Ovary (tissue), 3 donors: ENCODE measurements at regions not wholly inside any gene's neighbourhood (a gene's known extent, or its start where the extent isn't known, plus 50 kb on each side); places are given as distances from the start of the nearest gene placed in this dataset.

Experiments used
- POLR2A ChIP-seq: fragments of 450-650 bp; IDR thresholded peaks from one replicate; pipeline ENCODE4 v1.6.1; 2017; ENCODE audit warnings: antibody characterized with exemption, mild to moderate bottlenecking, moderate library complexity
- TF ChIP-seq, protein P1 (sequence below), 3 donors: fragments of 450-650 bp in 2 of 3; fragments of 200-600 bp in 1 of 3; IDR thresholded peaks; one replicate each; pipeline versions ENCODE4 v1.5.1 to v1.8.0; 2016 to 2022; ENCODE audit warnings: antibody characterized with exemption in 3 of 3, mild to moderate bottlenecking in 1 of 3
- donor health status: DM: no; HTN: no; CAD: no.

DNA sequence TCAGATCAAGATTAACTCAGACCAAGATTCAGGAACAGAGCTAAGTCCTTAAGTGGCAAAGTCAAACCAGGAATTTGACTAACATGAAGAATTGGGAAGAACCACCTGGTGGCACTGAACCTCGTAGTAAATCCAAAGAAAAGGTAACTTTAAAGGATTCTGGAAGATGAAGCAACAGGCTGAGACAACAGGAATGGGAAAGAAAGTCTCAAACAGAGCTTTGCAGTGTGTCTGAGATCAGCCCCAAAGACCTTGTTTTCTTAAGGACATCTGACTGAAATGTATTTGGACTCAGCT lies 126.1 kb downstream of the ASB9 start:
- TF ChIP-seq, protein P1, sequence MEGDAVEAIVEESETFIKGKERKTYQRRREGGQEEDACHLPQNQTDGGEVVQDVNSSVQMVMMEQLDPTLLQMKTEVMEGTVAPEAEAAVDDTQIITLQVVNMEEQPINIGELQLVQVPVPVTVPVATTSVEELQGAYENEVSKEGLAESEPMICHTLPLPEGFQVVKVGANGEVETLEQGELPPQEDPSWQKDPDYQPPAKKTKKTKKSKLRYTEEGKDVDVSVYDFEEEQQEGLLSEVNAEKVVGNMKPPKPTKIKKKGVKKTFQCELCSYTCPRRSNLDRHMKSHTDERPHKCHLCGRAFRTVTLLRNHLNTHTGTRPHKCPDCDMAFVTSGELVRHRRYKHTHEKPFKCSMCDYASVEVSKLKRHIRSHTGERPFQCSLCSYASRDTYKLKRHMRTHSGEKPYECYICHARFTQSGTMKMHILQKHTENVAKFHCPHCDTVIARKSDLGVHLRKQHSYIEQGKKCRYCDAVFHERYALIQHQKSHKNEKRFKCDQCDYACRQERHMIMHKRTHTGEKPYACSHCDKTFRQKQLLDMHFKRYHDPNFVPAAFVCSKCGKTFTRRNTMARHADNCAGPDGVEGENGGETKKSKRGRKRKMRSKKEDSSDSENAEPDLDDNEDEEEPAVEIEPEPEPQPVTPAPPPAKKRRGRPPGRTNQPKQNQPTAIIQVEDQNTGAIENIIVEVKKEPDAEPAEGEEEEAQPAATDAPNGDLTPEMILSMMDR (IDR thresholded peaks at IDR 0.05) = no peak
- TF ChIP-seq POLR2A = no peak
